Fibroblast of the conjunctiva (primary cell): ENCODE measurements at regions not wholly inside any gene's neighbourhood (a gene's known extent, or its start where the extent isn't known, plus 50 kb on each side); places are given as distances from the start of the nearest gene placed in this dataset.
"Not testable (repeated sequence)": the region's sequence is repeated elsewhere in the genome, so short reads cannot be mapped to it uniquely, and the experiment has no call there.

Experiments used
- DNase-seq: peaks from one replicate; pipeline ENCODE4 v3.0.0-alpha.2; 2010; ENCODE audit warnings: low read depth

GRCh38 chr2:91839904-91840868 lies 3031.0 kb upstream of the TEKT4 start:
- no peak for DNase-seq

- DNase-seq: not testable (repeated sequence)
These were observed 3029.0 kb upstream of the TEKT4 start for GRCh38 chr2:91842264-91842663.

- not testable (repeated sequence) for DNase-seq
These were observed 3028.3 kb upstream of the TEKT4 start for GRCh38 chr2:91842913-91843312.

GRCh38 chr2:91843723-91844450 lies 3027.3 kb upstream of the TEKT4 start:
- DNase-seq: not testable (repeated sequence)

- DNase-seq: not testable (repeated sequence)
These were observed 3026.8 kb upstream of the TEKT4 start for GRCh38 chr2:91844451-91844825.

GRCh38 chr2:91846388-91846787 lies 3024.8 kb upstream of the TEKT4 start:
- DNase-seq: not testable (repeated sequence)

GRCh38 chr2:91851689-91852420 lies 3019.4 kb upstream of the TEKT4 start:
- DNase-seq: not testable (repeated sequence)

GRCh38 chr2:91856971-91857370 lies 3014.3 kb upstream of the TEKT4 start:
- DNase-seq: not testable (repeated sequence)

GRCh38 chr2:91857711-91858110 lies 3013.5 kb upstream of the TEKT4 start:
- not testable (repeated sequence) for DNase-seq

- DNase-seq: not testable (repeated sequence)
These were observed 2999.5 kb upstream of the TEKT4 start for GRCh38 chr2:91871716-91872115.

GRCh38 chr2:91873416-91873815 lies 2997.8 kb upstream of the TEKT4 start:
- DNase-seq: not testable (repeated sequence)

GRCh38 chr2:91877658-91878210 lies 2993.5 kb upstream of the TEKT4 start:
- not testable (repeated sequence) for DNase-seq

GRCh38 chr2:91895091-91895490 lies 2976.1 kb upstream of the TEKT4 start:
- DNase-seq: not testable (repeated sequence)

GRCh38 chr2:91917602-91918001 lies 2953.6 kb upstream of the TEKT4 start:
- not testable (repeated sequence) for DNase-seq
